ENCODE measurements at regions not wholly inside any gene's neighbourhood (a gene's known extent, or its start where the extent isn't known, plus 50 kb on each side); places are given as distances from the start of the nearest gene placed in this dataset.

- peaks cover 0 to 8% (median 0%) of the 10 kb centered on the region in 11 experiments; a peak in 1 of 22 replicates for H3K9me3 ChIP-seq (replicated peaks in 1 of 11)
- TF ChIP-seq Cebpa-rat (IDR thresholded peaks at IDR 0.05): no peak
These were observed 250.1 kb downstream of the C4orf33 start for GRCh38 chr4:129346036-129346435.

GRCh38 chr4:129346734-129347133 is 250.8 kb downstream of the C4orf33 start:
- Histone ChIP-seq H3K36me3 (no peaks in the 10 kb centered on the region), H3K4me1 (peaks cover 0 to 64% (median 16%) of the 10 kb centered on the region in 10 experiments; a peak in 12 of 20 replicates), H3K9ac (no peak overlapping the region), H3K4me2 (peak overlapping the region in 3 of 11 experiments; percentile 64 to 86 (median 81); a peak in 6 of 22 replicates), H3K27ac (no peak overlapping the region), H3K9me3 (replicated peaks in 1 of 11) (0 out of 22 replicates have a peak, but pooled peaks cover 0 to 6% (median 0%) of the 10 kb centered on the region in 11 experiments), H3K27me3 (no peaks in the 10 kb centered on the region), H3K4me3 (no peak overlapping the region), H4K20me1 (no peaks in the 10 kb centered on the region)
- no peak for TF ChIP-seq Cebpa-rat (IDR thresholded peaks at IDR 0.05)

More at GRCh38 chr4:129346036-129346435, 250.1 kb downstream of the C4orf33 start:
- H3K36me3 ChIP-seq: no peaks in the 10 kb centered on the region
- peaks cover 0 to 71% (median 16%) of the 10 kb centered on the region in 10 experiments; a peak in 12 of 20 replicates for H3K4me1 ChIP-seq
- H3K27me3 ChIP-seq: no peaks in the 10 kb centered on the region
- no peaks in the 10 kb centered on the region for H4K20me1 ChIP-seq
- H3K4me2 ChIP-seq: peak overlapping the region in 4 of 11 experiments; percentile 34 to 86 (median 72); a peak in 7 of 22 replicates
- H3K4me3 ChIP-seq: no peak overlapping the region
- H3K27ac ChIP-seq: peak overlapping the region in 2 of 11 experiments; percentile 24 to 45; a peak in 1 of 22 replicates
- peak overlapping the region in 1 of 11 experiments; percentile 26; a peak in 1 of 22 replicates for H3K9ac ChIP-seq

- no peak for TF ChIP-seq Cebpa-rat (IDR thresholded peaks at IDR 0.05)
- Histone ChIP-seq H3K9ac (no peak overlapping the region), H3K27ac (no peak overlapping the region), H3K27me3 (no peaks in the 10 kb centered on the region), H3K36me3 (no peaks in the 10 kb centered on the region), H4K20me1 (no peaks in the 10 kb centered on the region), H3K4me1 (peaks cover 0 to 32% (median 0%) of the 10 kb centered on the region in 10 experiments; a peak in 7 of 20 replicates), H3K9me3 (replicated peaks in 1 of 11) (no peaks in the 10 kb centered on the region), H3K4me3 (no peak overlapping the region), H3K4me2 (no peak overlapping the region)
These were observed 255.1 kb downstream of the C4orf33 start for GRCh38 chr4:129350834-129351721.

- no peak overlapping the region for H3K4me2 ChIP-seq
- H4K20me1 ChIP-seq: no peaks in the 10 kb centered on the region
- H3K27ac ChIP-seq: no peak overlapping the region
These were observed 256.5 kb downstream of the C4orf33 start for GRCh38 chr4:129352480-129352879.

GRCh38 chr4:129353490-129353889 is 257.5 kb downstream of the C4orf33 start:
- no peaks in the 10 kb centered on the region for H4K20me1 ChIP-seq
- no peak for TF ChIP-seq Cebpa-rat (IDR thresholded peaks at IDR 0.05)
- H3K36me3 ChIP-seq: no peaks in the 10 kb centered on the region
- no peak overlapping the region for H3K27ac ChIP-seq
- H3K4me1 ChIP-seq: peaks cover 0 to 30% (median under 1%) of the 10 kb centered on the region in 10 experiments; a peak in 9 of 20 replicates
- no peak overlapping the region for H3K9ac ChIP-seq
- no peak overlapping the region for H3K4me3 ChIP-seq
- no peaks in the 10 kb centered on the region for H3K9me3 ChIP-seq (replicated peaks in 1 of 11)
- no peaks in the 10 kb centered on the region for H3K27me3 ChIP-seq
- no peak overlapping the region for H3K4me2 ChIP-seq

More at GRCh38 chr4:129352480-129352879, 256.5 kb downstream of the C4orf33 start:
- no peaks in the 10 kb centered on the region for H3K9me3 ChIP-seq (replicated peaks in 1 of 11)
- peaks cover 0 to 23% (median 0%) of the 10 kb centered on the region in 10 experiments; a peak in 6 of 20 replicates for H3K4me1 ChIP-seq
- TF ChIP-seq Cebpa-rat (IDR thresholded peaks at IDR 0.05): no peak
- H3K4me3 ChIP-seq: no peak overlapping the region
- H3K9ac ChIP-seq: no peak overlapping the region
- H3K36me3 ChIP-seq: no peaks in the 10 kb centered on the region
- no peaks in the 10 kb centered on the region for H3K27me3 ChIP-seq

- peak overlapping the region in 1 of 11 experiments; percentile 33; a peak in 1 of 22 replicates for H3K4me2 ChIP-seq
These were observed 259.1 kb downstream of the C4orf33 start for GRCh38 chr4:129355031-129355430.

GRCh38 chr4:129355516-129355915 is 259.6 kb downstream of the C4orf33 start:
- no peak overlapping the region for H3K4me3 ChIP-seq
- H3K9ac ChIP-seq: no peak overlapping the region
- no peaks in the 10 kb centered on the region for H3K36me3 ChIP-seq
- no peaks in the 10 kb centered on the region for H3K27me3 ChIP-seq
- H3K4me1 ChIP-seq: peaks cover 0 to 42% (median 3%) of the 10 kb centered on the region in 10 experiments; a peak in 10 of 20 replicates
- H3K9me3 ChIP-seq (replicated peaks in 1 of 11): no peaks in the 10 kb centered on the region
- H4K20me1 ChIP-seq: no peaks in the 10 kb centered on the region
- H3K4me2 ChIP-seq: peak overlapping the region in 1 of 11 experiments; percentile 33; a peak in 1 of 22 replicates
- no peak overlapping the region for H3K27ac ChIP-seq
- no peak for TF ChIP-seq Cebpa-rat (IDR thresholded peaks at IDR 0.05)

More at GRCh38 chr4:129355031-129355430, 259.1 kb downstream of the C4orf33 start:
- Histone ChIP-seq H4K20me1 (no peaks in the 10 kb centered on the region), H3K4me3 (no peak overlapping the region), H3K9ac (no peak overlapping the region), H3K36me3 (no peaks in the 10 kb centered on the region), H3K27ac (no peak overlapping the region), H3K9me3 (replicated peaks in 1 of 11) (no peaks in the 10 kb centered on the region), H3K27me3 (no peaks in the 10 kb centered on the region), H3K4me1 (peaks cover 0 to 37% (median 3%) of the 10 kb centered on the region in 10 experiments; a peak in 10 of 20 replicates)
- TF ChIP-seq Cebpa-rat (IDR thresholded peaks at IDR 0.05): no peak

GRCh38 chr4:129358571-129358970 is 262.6 kb downstream of the C4orf33 start:
- Histone ChIP-seq H3K36me3 (no peaks in the 10 kb centered on the region), H3K9ac (no peak overlapping the region), H3K4me2 (peak overlapping the region in 7 of 11 experiments; percentile 5 to 52 (median 19); a peak in 10 of 22 replicates), H3K4me1 (peaks cover 0 to 43% (median 3%) of the 10 kb centered on the region in 10 experiments; a peak in 10 of 20 replicates), H3K4me3 (no peak overlapping the region), H4K20me1 (no peaks in the 10 kb centered on the region), H3K9me3 (replicated peaks in 1 of 11) (no peaks in the 10 kb centered on the region), H3K27me3 (no peaks in the 10 kb centered on the region), H3K27ac (no peak overlapping the region)
- TF ChIP-seq Cebpa-rat (IDR thresholded peaks at IDR 0.05): no peak

- no peaks in the 10 kb centered on the region for H4K20me1 ChIP-seq
- H3K4me2 ChIP-seq: peak overlapping the region in 4 of 11 experiments; percentile 9 to 46 (median 26); a peak in 5 of 22 replicates
- no peaks in the 10 kb centered on the region for H3K9me3 ChIP-seq (replicated peaks in 1 of 11)
- H3K4me3 ChIP-seq: no peak overlapping the region
- no peak overlapping the region for H3K9ac ChIP-seq
- no peaks in the 10 kb centered on the region for H3K36me3 ChIP-seq
- H3K4me1 ChIP-seq: peaks cover 0 to 43% (median 3%) of the 10 kb centered on the region in 10 experiments; a peak in 10 of 20 replicates
- H3K27me3 ChIP-seq: no peaks in the 10 kb centered on the region
- no peak for TF ChIP-seq Cebpa-rat (IDR thresholded peaks at IDR 0.05)
- H3K27ac ChIP-seq: no peak overlapping the region
These were observed 263.5 kb downstream of the C4orf33 start for GRCh38 chr4:129359461-129359860.

All from BLaER1 treated with 17β-estradiol and CSF1 and Interleukin-3, amounts not matched to agents 10 nM and 100 nM (cell line).